WTC11 (cell line): ENCODE measurements at regions not wholly inside any gene's neighbourhood (a gene's known extent, or its start where the extent isn't known, plus 50 kb on each side); places are given as distances from the start of the nearest gene placed in this dataset.

Source experiments
- ATAC-seq: fragments of 200-7000 bp; cut with Tn5 transposase; 2 replicates; pipeline ENCODE4 v1.10.0; 2021; ENCODE audit warnings: mild to moderate bottlenecking, moderate library complexity
- CTCF ChIA-PET: fragments of 300-600 bp; sonication (Branson Sonifier 250); formaldehyde crosslinking; loops from one replicate; lab custom pipeline; 2021; ENCODE audit warnings: antibody characterized with exemption; lab: Charles Lee
- POLR2A ChIA-PET: fragments of 350-600 bp; sonication (Branson Sonifier 250); formaldehyde crosslinking; loops from one replicate; lab custom pipeline; 2021; ENCODE audit warnings: antibody characterized with exemption; lab: Charles Lee
- DNase-seq: peaks from one replicate; pipeline ENCODE4 v3.0.0; 2021; ENCODE audit warnings: low spot score
- H3K27ac Mint-ChIP-seq: 2 replicates; pipeline ENCODE4 v1.8.0; 2021; ENCODE audit warnings: mixed read lengths
- H3K27me3 Mint-ChIP-seq: 2 replicates; pipeline ENCODE4 v1.8.0; 2021; ENCODE audit warnings: low read depth, mild to moderate bottlenecking, moderate library complexity, mixed read lengths
- H3K36me3 Mint-ChIP-seq: 2 replicates; pipeline ENCODE4 v1.8.0; 2021; ENCODE audit warnings: mixed read lengths
- H3K4me1 Mint-ChIP-seq: 2 replicates; pipeline ENCODE4 v1.8.0; 2022; ENCODE audit warnings: mixed read lengths
- H3K4me3 Mint-ChIP-seq: 2 replicates; pipeline ENCODE4 v1.8.0; 2021; ENCODE audit warnings: mild to moderate bottlenecking, moderate library complexity, mixed read lengths
- H3K9me3 Mint-ChIP-seq: 2 replicates; pipeline ENCODE4 v1.8.0; 2021; ENCODE audit warnings: mixed read lengths
- ATF1 ChIP-seq: sonication (generic); formaldehyde crosslinking; IDR thresholded peaks from 2 replicates; pipeline ENCODE4 v1.8.1; 2023; ENCODE audit warnings: mild to moderate bottlenecking, moderate library complexity, missing genetic modification reagents
- FOXP1 ChIP-seq: sonication (generic); formaldehyde crosslinking; IDR thresholded peaks from 2 replicates; pipeline ENCODE4 v1.8.0; 2022; ENCODE audit warnings: missing genetic modification reagents, mild to moderate bottlenecking, moderate library complexity, borderline replicate concordance
- JAZF1 ChIP-seq: fragments of 250-450 bp; sonication (Bioruptor Pico); IDR thresholded peaks from 2 replicates; pipeline ENCODE4 v1.9.0; 2021; ENCODE audit warnings: moderate library complexity, mild to moderate bottlenecking, inconsistent platforms
- NFYB ChIP-seq: sonication (generic); formaldehyde crosslinking; conservative IDR thresholded peaks from 2 replicates; pipeline ENCODE4 v1.8.0; 2022; ENCODE audit warnings: low read depth, missing genetic modification reagents
- NR1H2 ChIP-seq: sonication (generic); formaldehyde crosslinking; IDR thresholded peaks from 2 replicates; pipeline ENCODE4 v1.9.0; 2021; ENCODE audit warnings: mild to moderate bottlenecking, moderate library complexity, missing genetic modification reagents
- NR2C2 ChIP-seq: sonication (generic); formaldehyde crosslinking; IDR thresholded peaks from 2 replicates; pipeline ENCODE4 v1.8.0; 2022; ENCODE audit warnings: mild to moderate bottlenecking, missing genetic modification reagents
- RELA ChIP-seq: sonication (generic); formaldehyde crosslinking; IDR thresholded peaks from 2 replicates; pipeline ENCODE4 v1.8.1; 2022; ENCODE audit warnings: missing genetic modification reagents, mild to moderate bottlenecking, borderline replicate concordance
- SMAD4 ChIP-seq: sonication (generic); formaldehyde crosslinking; IDR thresholded peaks from 2 replicates; pipeline ENCODE4 v1.8.0; 2022; ENCODE audit warnings: mild to moderate bottlenecking, missing genetic modification reagents
- SP1 ChIP-seq: sonication (generic); formaldehyde crosslinking; conservative IDR thresholded peaks from 2 replicates; pipeline ENCODE4 v1.8.1; 2022; ENCODE audit warnings: missing genetic modification reagents
- ZNF219 ChIP-seq: sonication (generic); formaldehyde crosslinking; IDR thresholded peaks from 2 replicates; pipeline ENCODE4 v1.8.0; 2023; ENCODE audit warnings: missing genetic modification reagents, mild to moderate bottlenecking, borderline replicate concordance
- ZNF396 ChIP-seq: fragments of 250-450 bp; sonication (Bioruptor Pico); IDR thresholded peaks from 2 replicates; pipeline ENCODE4 v1.8.0; 2021; ENCODE audit warnings: mild to moderate bottlenecking, moderate library complexity, borderline replicate concordance
- ZNF423 ChIP-seq: fragments of 250-450 bp; sonication (Bioruptor Pico); IDR thresholded peaks from 2 replicates; pipeline ENCODE4 v2.1.2; 2022; ENCODE audit warnings: mild to moderate bottlenecking, moderate library complexity
- TF ChIP-seq, protein P1 (sequence below): fragments of 200-600 bp; IDR thresholded peaks from 2 replicates; pipeline ENCODE4 v1.8.0; 2022; ENCODE audit warnings: antibody characterized with exemption
- TF ChIP-seq, protein P2 (sequence below): sonication (generic); formaldehyde crosslinking; IDR thresholded peaks from 2 replicates; pipeline ENCODE4 v1.8.0; 2022; ENCODE audit warnings: mild to moderate bottlenecking, missing genetic modification reagents
- TF ChIP-seq, protein P3 (sequence below): sonication (generic); formaldehyde crosslinking; IDR thresholded peaks from 2 replicates; pipeline ENCODE4 v1.8.1; 2023; ENCODE audit warnings: mild to moderate bottlenecking, missing genetic modification reagents
- TF ChIP-seq, protein P4 (sequence below): fragments of 250-450 bp; sonication (Bioruptor Pico); IDR thresholded peaks from 2 replicates; pipeline ENCODE4 v1.9.0; 2021; ENCODE audit warnings: mild to moderate bottlenecking
- TF ChIP-seq, protein P5 (sequence below): sonication (generic); formaldehyde crosslinking; conservative IDR thresholded peaks from 2 replicates; pipeline ENCODE4 v1.8.1; 2023; ENCODE audit warnings: mild to moderate bottlenecking, low read depth, missing genetic modification reagents, moderate library complexity

DNA sequence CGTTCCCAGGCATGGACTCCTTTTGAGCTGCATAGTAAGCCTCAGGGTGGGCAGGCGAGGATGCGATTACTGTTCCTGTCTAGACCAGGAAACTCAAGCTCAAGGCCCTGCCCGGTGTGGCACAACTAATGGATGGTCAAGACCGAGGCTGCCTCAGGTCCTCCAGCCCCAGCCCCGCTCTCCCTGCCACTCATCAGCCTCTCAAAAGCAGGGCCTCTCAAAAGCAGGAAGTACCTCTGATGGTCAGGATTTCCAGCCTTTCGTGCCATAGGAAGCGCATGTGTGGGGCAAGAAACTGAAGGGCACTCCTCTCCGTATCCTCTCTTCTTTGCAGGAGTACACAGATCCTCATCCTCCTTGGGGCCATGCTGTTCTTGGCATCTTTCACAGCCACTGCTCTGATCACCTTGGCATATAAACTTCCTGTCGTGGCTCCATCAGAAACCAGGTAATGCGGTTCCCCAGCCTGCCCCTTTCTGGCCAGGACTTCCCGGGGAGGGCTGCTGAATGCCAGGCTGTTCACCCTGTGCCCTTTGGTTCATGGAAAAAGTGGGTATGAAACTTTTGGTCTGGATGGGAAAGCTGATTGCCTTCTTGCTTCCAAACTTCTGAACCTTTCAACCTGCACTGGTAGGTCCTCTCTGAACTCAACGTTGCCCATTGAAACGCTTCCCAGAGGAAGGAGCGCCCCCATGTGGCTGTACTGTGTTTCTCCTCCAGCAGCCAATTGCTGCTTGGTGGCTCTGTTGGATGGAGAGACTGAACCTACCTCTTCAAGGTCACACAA is 82.8 kb upstream of the SEC11C start:
- TF ChIP-seq ZNF396 (CRISPR knock-in tag) = no peak
- TF ChIP-seq, protein P1, sequence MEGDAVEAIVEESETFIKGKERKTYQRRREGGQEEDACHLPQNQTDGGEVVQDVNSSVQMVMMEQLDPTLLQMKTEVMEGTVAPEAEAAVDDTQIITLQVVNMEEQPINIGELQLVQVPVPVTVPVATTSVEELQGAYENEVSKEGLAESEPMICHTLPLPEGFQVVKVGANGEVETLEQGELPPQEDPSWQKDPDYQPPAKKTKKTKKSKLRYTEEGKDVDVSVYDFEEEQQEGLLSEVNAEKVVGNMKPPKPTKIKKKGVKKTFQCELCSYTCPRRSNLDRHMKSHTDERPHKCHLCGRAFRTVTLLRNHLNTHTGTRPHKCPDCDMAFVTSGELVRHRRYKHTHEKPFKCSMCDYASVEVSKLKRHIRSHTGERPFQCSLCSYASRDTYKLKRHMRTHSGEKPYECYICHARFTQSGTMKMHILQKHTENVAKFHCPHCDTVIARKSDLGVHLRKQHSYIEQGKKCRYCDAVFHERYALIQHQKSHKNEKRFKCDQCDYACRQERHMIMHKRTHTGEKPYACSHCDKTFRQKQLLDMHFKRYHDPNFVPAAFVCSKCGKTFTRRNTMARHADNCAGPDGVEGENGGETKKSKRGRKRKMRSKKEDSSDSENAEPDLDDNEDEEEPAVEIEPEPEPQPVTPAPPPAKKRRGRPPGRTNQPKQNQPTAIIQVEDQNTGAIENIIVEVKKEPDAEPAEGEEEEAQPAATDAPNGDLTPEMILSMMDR = peak; percentile 86
- no peak for TF ChIP-seq RELA (CRISPR knock-in tag)
- TF ChIP-seq ZNF423 (CRISPR knock-in tag) = no peak
- TF ChIP-seq, protein P2, sequence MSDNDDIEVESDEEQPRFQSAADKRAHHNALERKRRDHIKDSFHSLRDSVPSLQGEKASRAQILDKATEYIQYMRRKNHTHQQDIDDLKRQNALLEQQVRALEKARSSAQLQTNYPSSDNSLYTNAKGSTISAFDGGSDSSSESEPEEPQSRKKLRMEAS (CRISPR knock-in tag) = 0 out of 2 replicates have a peak, but pooled peaks have one; percentile 48
- TF ChIP-seq JAZF1 (CRISPR knock-in tag) = no peak
- TF ChIP-seq, protein P3, sequence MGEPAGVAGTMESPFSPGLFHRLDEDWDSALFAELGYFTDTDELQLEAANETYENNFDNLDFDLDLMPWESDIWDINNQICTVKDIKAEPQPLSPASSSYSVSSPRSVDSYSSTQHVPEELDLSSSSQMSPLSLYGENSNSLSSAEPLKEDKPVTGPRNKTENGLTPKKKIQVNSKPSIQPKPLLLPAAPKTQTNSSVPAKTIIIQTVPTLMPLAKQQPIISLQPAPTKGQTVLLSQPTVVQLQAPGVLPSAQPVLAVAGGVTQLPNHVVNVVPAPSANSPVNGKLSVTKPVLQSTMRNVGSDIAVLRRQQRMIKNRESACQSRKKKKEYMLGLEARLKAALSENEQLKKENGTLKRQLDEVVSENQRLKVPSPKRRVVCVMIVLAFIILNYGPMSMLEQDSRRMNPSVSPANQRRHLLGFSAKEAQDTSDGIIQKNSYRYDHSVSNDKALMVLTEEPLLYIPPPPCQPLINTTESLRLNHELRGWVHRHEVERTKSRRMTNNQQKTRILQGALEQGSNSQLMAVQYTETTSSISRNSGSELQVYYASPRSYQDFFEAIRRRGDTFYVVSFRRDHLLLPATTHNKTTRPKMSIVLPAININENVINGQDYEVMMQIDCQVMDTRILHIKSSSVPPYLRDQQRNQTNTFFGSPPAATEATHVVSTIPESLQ (CRISPR knock-in tag) = no peak
- TF ChIP-seq, all 79 proteins: peak for 2
- peaks cover 11% of the 10 kb centered on the region for H3K4me1 Mint-ChIP-seq
- no peaks in the 10 kb centered on the region for H3K36me3 Mint-ChIP-seq
- no peak overlapping the region for H3K4me3 Mint-ChIP-seq
- no peaks in the 10 kb centered on the region for H3K9me3 Mint-ChIP-seq
- ChIA-PET POLR2A (no interaction called here), CTCF (interaction anchor here (0.7 to 8.3 kb wide), 8 partner anchors 8 to 293 kb away, joined by 3 to 91 read pairs (median 5); no protein-coding TSS in a partner anchor)
- no peaks in the 10 kb centered on the region for H3K27me3 Mint-ChIP-seq
- ATAC-seq = peak; percentile 84
- DNase-seq = peak; percentile 85
- H3K27ac Mint-ChIP-seq = no peak overlapping the region

DNA sequence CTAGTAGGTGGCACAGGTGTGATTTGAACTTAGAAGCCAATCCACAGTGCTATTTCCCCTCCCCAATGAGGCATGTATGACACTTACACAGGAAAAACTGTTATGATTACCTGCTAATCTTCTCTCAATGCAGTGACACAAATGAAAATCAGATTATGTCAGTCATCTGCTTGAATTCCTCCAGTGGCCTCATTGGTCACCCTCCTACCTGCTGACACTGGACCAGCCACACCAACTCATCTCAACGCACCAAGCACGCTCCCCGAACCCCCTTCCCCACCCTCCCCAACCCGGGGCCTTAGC is 82.2 kb upstream of the SEC11C start:
- DNase-seq (no peak), ATAC-seq (no peak)
- Mint-ChIP-seq H3K27ac (no peak overlapping the region), H3K9me3 (no peaks in the 10 kb centered on the region), H3K27me3 (no peaks in the 10 kb centered on the region), H3K36me3 (no peaks in the 10 kb centered on the region), H3K4me3 (no peak overlapping the region), H3K4me1 (peaks cover 11% of the 10 kb centered on the region)
- TF ChIP-seq, protein P1 = peak; percentile 6; the same call in 1 of the 2 replicates
- no peak for TF ChIP-seq NFYB (CRISPR knock-in tag)
- no peak for TF ChIP-seq FOXP1 (CRISPR knock-in tag)
- POLR2A ChIA-PET = no interaction called here
- CTCF ChIA-PET = interaction anchor here (0.7 to 8.3 kb wide), 7 partner anchors 9 to 287 kb away, joined by 3 to 91 read pairs (median 5); no protein-coding TSS in a partner anchor

DNA sequence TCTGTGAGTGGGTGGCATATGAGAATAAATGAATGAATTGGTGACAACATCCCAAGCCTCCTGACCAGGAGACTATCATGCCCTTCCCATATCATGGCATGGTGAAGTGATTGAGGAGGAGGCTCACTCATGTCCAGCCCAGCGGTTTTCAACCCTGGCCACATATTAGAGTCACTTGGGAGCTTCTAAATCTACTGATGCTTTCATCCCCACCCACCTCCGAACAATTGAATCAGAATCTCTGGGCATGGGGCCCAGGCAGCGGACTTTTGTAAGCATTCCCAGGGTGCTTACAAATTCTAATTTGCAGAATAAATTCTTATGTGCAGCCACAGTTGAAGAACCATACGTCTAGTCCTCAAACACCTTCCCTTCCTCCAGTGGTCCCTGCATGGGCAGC is 81.7 kb upstream of the SEC11C start:
- Mint-ChIP-seq H3K27ac (no peak overlapping the region), H3K27me3 (no peaks in the 10 kb centered on the region), H3K9me3 (no peaks in the 10 kb centered on the region), H3K36me3 (no peaks in the 10 kb centered on the region), H3K4me3 (no peak overlapping the region), H3K4me1 (peaks cover 11% of the 10 kb centered on the region)
- DNase-seq (no peak), ATAC-seq (no peak)
- ChIA-PET POLR2A (no interaction called here), CTCF (interaction anchor here (0.6 to 8.3 kb wide), 5 partner anchors 191 to 534 kb away, joined by 3 to 91 read pairs (median 3); no protein-coding TSS in a partner anchor)
- TF ChIP-seq ATF1 (no peak), NFYB (CRISPR knock-in tag) (no peak), ZNF219 (CRISPR knock-in tag) (no peak), SMAD4 (CRISPR knock-in tag) (no peak), SP1 (CRISPR knock-in tag) (no peak), ZNF423 (CRISPR knock-in tag) (no peak), NR1H2 (CRISPR knock-in tag) (no peak), NR2C2 (CRISPR knock-in tag) (no peak)
- TF ChIP-seq, protein P4, sequence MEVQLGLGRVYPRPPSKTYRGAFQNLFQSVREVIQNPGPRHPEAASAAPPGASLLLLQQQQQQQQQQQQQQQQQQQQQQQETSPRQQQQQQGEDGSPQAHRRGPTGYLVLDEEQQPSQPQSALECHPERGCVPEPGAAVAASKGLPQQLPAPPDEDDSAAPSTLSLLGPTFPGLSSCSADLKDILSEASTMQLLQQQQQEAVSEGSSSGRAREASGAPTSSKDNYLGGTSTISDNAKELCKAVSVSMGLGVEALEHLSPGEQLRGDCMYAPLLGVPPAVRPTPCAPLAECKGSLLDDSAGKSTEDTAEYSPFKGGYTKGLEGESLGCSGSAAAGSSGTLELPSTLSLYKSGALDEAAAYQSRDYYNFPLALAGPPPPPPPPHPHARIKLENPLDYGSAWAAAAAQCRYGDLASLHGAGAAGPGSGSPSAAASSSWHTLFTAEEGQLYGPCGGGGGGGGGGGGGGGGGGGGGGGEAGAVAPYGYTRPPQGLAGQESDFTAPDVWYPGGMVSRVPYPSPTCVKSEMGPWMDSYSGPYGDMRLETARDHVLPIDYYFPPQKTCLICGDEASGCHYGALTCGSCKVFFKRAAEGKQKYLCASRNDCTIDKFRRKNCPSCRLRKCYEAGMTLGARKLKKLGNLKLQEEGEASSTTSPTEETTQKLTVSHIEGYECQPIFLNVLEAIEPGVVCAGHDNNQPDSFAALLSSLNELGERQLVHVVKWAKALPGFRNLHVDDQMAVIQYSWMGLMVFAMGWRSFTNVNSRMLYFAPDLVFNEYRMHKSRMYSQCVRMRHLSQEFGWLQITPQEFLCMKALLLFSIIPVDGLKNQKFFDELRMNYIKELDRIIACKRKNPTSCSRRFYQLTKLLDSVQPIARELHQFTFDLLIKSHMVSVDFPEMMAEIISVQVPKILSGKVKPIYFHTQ (CRISPR knock-in tag) = no peak
- TF ChIP-seq, protein P5, sequence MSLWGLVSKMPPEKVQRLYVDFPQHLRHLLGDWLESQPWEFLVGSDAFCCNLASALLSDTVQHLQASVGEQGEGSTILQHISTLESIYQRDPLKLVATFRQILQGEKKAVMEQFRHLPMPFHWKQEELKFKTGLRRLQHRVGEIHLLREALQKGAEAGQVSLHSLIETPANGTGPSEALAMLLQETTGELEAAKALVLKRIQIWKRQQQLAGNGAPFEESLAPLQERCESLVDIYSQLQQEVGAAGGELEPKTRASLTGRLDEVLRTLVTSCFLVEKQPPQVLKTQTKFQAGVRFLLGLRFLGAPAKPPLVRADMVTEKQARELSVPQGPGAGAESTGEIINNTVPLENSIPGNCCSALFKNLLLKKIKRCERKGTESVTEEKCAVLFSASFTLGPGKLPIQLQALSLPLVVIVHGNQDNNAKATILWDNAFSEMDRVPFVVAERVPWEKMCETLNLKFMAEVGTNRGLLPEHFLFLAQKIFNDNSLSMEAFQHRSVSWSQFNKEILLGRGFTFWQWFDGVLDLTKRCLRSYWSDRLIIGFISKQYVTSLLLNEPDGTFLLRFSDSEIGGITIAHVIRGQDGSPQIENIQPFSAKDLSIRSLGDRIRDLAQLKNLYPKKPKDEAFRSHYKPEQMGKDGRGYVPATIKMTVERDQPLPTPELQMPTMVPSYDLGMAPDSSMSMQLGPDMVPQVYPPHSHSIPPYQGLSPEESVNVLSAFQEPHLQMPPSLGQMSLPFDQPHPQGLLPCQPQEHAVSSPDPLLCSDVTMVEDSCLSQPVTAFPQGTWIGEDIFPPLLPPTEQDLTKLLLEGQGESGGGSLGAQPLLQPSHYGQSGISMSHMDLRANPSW (CRISPR knock-in tag) = no peak
